NCI-H1694 (cell line): ENCODE measurements at regions not wholly inside any gene's neighbourhood (a gene's known extent, or its start where the extent isn't known, plus 50 kb on each side); places are given as distances from the start of the nearest gene placed in this dataset.

Experiments
- DNase-seq: peaks from one replicate; lab custom pipeline; 2025; lab: John Stamatoyannopoulos, UW

DNA sequence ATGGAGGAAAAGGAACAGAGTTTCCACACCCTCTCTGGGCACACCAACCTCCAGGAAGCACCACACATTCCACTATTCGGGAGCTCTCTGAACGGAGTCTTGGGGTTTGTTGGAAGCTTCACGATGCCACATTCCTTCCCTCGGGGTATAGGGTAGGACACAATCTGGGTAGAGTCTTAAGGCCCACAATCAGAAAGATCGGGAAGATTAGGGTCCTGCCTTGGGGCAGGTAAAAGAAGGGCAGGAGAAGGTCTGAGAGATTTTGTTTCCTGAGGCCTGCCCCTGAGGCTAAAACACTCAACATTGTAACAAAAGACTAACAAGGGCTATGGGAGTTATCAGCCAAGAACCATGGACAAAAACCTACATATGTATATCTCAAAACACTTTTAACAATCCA, 89.2 kb upstream of the RAP2B start:
- DNase-seq, result no peak

DNA sequence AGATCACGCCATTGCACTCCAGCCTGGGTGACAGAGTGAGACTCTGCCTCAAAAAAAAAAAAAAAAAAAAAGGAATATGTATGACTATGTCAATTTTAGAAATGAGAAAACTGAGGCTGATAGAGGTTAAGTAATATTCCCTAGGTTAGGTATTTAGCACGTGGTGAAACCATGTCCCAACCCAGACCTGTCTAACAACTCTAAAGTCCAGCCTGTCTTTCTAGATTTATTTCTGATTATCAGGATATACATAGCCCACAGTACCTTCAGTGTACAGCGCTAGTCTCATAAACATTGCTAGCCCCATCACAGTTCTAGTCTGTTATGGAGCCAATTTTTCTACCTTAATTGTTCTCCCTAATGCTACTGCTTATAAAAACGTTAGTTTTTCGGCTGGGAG, 88.4 kb upstream of the RAP2B start:
- no peak for DNase-seq

DNA sequence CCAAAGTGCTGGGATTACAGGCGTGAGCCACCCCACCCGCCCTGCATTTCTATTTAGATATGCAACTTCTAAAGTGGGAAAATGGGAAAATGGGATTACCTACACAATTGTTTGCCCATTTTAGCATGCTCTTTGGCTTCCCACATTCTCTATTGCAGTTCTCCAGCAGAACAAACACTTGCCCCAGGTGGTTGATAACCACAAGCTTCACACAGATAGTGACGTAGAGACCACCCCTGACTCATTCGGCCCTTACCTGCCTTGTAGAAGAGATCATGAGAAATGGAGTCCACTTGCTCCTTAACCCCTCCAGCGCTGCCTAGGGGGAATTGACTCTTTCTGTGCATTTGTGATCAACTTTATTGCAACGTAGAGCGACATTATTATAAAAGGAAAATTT, 83.2 kb upstream of the RAP2B start:
- DNase-seq, result no peak

DNA sequence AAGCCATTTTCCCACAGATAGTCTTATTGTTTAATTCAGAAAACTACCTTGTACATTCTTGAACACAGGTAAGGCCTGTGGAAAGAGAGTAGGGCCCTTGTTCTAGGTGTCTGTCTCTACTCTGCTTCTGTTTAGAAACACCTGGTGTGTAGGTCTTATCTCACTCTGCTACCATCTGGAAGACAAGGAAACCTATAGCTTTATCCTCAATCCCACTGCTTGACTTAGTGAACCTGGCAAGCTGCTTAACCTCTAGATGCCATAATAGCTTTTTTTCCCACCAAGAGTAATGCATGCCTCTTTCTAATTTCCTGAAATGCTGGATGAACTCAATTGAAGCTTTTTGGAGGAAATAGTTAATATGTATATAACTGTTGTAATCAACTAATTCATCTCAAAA, 82.6 kb upstream of the RAP2B start:
- no peak for DNase-seq

DNA sequence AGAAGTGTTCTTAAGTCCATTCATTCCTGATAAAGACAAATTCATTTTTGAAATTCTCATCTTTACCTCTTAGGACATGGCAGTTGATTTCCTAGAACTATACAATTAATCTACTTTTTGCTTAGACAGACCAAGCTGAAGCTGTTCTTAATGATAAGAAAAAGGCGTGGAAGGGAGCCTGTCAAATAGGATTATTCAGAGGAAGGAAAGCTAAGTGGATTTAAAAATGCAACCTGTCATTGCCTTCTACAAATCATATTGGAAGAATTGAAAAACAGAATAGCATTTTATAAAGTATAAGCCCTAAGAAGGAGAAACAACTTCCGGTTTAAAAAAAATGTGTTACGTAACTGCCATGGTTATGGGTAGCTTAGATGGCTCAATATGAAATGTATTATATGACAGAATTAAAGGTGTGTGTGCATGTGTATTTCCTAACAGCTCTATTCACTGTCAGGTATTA, 81.2 kb upstream of the RAP2B start:
- no peak for DNase-seq

DNA sequence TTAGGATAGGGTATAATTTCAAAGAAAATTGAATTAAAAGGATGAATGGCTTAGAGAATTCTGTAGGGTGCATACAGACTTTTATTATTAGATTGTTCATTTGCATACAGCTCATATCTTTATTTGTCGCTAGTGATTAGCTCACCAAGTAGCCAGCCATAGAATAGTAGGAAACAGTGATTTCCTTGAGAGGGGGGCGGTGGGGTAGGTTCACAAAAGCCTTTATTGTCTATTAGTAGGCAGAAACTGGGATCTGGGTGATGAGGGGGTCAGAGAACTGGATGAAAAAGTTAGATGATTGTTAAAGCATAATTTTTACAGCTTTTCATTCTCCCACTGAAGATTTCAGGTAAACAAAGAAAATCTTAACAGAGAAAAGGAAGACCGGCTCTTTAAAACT, 77.6 kb upstream of the RAP2B start:
- DNase-seq, result no peak

DNA sequence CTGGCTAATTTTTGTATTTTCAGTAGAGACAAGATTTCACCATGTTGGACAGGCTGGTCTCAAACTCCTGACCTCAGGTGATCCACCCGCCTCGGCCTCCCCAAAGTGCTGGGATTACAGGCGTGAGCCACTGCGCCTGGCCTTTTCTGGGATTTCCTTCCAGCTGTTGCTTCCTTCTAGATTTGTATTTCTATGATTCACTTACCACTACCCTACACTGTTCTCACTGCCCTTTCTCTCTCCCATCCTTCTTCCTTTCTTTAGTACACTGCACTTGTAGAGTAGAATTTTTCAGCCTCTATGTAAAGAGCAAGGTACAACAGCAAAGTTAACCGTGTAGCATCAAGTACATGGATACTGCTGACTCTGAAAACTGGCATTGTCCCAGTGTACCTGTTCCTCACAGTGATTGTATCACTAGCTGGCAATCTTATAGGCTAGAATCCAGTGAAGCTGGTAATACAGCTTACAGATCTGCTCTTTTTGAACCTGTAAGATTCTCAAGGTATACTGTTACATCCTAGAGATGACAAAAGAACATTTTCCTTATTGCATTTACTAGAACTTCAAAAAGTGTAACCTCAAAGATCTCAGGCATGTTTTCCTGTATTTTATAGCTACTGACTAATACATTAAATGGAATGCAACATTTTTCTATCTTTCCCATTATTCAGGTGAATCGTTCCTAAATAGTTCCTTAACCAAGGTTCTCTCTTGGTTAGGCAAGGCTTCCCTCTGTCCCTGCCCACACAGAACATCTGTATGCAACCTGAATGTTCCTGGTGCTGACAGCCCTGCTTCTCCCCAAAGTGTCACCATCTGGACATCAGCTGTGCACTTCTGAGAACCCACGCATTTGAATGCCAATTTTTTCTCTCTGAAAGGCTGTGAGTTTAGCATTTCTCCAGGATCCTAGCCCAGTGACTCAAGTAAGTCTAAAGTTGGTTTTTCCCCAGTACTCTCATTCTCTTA, 74.1 kb upstream of the RAP2B start:
- no peak for DNase-seq

DNA sequence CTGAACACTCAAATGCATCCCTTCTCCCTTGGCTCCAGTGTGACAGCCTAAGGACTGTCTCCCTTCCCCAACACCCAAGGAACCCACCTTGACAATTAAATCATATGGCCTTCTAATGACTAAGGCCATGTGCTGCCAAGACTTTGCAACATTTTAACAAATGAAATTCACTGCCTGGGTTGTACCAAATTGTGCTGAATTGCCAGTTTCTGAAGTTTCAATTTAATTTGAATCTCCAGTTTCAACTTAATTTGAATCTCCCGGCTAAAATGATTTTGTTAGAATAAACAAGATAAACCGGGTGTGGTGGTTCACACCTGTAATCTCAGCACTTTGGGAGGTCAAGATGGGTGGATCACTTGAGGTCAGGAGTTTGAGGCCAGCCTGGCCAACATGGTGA, 72.4 kb upstream of the RAP2B start:
- no peak for DNase-seq

DNA sequence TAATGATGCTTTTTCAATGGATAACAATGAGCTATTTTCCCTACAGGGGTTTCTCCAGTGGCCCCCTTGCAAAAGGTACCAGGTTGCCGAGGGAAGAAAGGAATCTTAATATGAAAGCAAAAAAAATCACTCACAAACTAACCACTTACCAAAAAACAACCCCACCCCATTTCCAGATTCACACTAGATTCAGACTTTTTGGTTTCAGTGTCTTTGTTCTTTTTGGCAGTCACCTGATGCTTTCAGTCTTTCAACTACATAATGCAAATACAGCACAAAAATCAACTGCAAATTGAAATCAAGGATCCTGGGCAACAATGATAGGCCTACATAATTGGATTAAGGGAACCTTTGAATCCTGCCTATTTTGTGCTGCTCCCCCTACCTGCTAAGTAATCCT, 71.1 kb upstream of the RAP2B start:
- no peak for DNase-seq

DNA sequence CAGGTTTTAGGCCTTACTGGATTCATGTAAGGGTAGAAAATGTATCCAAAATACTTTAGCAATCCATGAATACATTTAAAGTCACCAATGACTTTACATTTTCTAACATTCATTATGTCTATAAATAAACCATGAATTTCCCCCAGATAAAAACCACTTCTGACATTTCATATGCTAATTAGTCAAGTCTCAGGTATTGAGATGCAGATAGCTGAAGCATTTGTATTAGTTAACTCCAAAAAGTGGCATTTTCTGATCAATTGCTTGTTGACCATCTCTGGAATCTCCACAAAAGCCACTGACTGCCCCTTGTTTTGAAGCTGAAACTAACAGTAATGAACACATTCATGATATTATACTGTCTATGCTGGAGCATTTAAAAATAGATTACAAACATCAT, 68.4 kb upstream of the RAP2B start:
- no peak for DNase-seq

DNA sequence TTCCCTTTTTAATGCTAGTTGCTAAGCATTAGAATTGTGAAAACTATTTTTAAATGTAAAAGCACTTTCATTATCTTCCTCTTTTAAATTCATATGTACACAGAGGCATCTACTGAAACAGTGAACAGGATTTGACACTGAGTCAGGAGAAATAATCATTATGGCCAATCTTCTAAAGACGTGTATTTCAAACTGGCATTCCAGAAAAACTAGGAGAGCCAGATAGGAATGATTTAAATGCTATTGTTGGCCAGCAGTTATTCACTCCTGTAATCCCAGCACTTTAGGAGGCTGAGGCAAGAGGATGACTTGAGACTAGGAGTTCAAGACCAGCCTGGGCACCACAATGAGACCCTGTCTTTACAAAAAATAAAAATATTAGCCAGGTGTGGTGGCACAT, 67.6 kb upstream of the RAP2B start:
- no peak for DNase-seq

DNA sequence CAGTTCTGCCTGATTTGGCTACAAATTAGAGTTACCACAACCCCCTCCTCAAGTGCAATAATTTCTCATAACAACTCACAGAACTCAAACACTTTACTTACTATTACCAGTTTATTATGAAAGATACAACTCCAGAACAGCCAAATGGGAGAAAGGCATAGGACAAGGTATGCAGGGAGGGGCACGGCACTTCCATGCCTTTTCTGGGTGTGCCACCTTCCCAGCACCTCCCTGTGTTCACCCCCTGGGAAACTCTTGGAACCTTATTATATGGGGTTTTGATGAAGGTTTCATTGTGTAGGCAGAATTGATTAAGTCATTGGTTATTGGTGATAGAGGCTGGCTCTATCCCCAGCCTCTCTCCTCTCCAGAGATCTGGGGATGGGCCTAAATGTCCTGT, 66.6 kb upstream of the RAP2B start:
- no peak for DNase-seq

DNA sequence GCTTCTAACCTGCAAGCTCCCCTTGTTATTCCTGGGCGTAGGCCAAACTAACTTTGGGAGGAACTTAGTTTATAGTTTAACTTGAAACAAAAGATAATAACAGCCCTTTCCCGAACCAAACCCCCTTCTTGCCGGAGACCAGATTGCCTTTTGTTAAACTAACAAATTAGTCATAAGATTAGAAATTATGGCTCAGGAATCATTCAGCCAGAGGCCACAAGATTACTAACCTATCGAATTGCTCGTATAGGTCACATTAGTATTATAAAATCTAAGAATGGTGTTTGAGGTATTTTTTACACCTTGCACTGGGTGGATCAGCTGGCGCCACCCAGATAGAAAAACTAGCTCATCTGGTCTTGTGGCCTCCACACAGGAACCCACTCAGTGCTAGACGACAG, 65.3 kb upstream of the RAP2B start:
- DNase-seq, result no peak

DNA sequence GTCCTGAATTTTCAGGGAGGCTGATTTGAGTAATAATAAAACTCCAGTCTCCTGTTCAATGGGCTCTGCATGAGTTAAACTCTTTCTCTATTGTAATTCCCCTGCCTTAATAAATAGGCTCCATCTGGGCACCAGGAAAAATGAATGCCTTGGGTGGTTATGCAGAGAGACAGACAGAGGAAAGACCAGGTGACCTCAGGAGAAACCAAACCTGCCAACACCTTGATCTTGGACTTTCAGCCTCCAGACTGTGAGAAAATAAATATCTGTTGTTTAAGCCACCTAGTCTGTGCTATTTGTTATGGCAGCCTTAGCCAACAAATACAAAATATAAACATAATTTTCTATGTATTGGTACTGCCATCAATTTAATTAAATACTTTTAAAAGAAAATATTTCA, 64.8 kb upstream of the RAP2B start:
- no peak for DNase-seq

DNA sequence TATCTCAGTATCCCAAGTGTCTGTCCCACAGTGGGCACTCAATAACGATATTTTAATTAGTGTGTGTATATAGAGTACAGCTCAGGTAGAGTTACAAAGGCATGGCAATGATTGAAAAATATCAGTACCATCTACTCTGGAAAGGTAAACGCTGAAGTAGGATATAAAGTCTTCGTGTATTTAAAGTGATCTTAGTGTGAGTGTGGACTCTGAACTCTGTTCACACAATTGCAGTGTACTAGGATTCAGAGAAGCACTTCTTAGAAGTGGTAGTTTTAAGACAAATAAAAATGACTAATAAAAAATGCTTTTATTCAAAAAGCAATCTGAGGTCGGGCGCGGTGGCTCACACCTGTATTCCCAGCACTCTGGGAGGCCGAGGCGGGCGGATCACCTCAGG, 62.9 kb upstream of the RAP2B start:
- DNase-seq, result no peak

DNA sequence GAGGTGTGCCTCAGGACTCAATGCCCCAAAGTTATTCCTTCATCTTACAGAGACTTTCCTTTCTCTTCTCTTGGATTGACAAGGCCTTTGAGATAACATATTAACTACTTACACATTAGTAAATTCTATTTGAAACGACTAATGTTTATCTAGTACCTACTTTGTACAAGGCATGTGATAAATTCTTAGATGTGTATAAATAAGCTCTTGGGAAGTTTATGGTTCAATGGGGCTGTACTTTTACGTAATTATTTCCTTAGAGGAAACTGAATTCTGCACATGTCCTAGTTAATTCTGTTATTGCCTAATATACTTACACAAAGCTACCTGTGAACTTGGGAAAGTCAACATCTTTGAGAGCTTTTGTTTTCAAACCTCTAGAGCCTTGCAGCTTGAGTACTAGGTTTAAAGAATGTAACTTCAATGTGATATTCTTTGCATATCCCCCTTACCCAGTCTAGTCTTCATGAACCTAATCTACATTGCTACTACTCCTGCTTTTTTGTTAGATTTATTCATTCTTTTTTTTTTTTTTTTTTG, 58.5 kb upstream of the RAP2B start:
- DNase-seq, result no peak

DNA sequence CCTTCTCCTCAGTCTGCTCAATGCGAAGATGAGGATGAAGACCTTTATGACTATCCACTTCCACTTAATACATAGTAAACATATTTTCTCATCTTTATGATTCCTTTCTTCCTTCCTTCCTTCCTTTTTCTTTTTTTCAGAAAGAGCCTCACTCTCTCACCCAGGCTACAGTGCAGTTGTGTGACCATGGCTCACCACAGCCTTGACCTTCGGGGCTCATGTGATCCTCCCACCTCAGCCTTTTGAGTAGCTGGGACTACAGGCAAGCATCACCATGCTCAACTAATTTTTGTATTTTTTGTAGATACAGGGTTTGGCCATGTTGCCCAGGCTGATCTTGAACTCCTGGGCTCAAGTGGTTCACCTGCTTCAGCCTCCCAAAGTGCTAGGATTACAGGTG, 52.0 kb upstream of the RAP2B start:
- DNase-seq, result no peak

DNA sequence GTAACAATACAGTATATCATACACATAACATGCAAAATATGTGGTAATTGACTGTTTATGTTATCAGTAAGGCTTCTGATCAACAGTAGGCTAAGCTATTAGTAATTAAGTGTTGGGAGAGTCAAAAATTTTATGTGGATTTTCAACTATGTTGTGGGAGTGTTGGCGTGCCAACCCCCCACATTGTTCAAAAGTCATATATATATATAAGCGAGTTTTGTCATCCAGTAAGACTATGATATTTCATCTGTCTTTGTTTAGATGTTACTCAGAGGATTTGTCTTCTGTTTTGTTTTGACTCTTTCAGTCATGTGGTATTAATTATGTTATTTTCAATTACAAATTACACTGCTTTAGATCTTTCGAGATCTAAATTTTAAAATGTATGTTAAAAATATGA, 51.0 kb upstream of the RAP2B start:
- DNase-seq, result no peak
